Parathyroid adenoma (tissue), 2 donors: ENCODE measurements at regions not wholly inside any gene's neighbourhood (a gene's known extent, or its start where the extent isn't known, plus 50 kb on each side); places are given as distances from the start of the nearest gene placed in this dataset.

Experiments
- H2AFZ ChIP-seq: fragments of 300-600 bp; sonication (generic); one replicate; pipeline ENCODE4 v1.7.0; 2017; ENCODE audit warnings: antibody characterized with exemption, mild to moderate bottlenecking
- H3K27ac ChIP-seq: fragments of 300-600 bp; sonication (generic); one replicate; pipeline ENCODE4 v1.7.0; 2017
- H3K27me3 ChIP-seq: fragments of 300-600 bp; sonication (generic); one replicate; pipeline ENCODE4 v1.7.0; 2017; ENCODE audit warnings: low read length; ENCODE audit not compliant: control insufficient read depth, insufficient read depth
- H3K36me3 ChIP-seq: fragments of 300-600 bp; sonication (generic); one replicate; pipeline ENCODE4 v1.7.0; 2017; ENCODE audit warnings: low read length; ENCODE audit not compliant: control insufficient read depth, insufficient read depth
- H3K4me1 ChIP-seq: fragments of 300-600 bp; sonication (generic); one replicate; pipeline ENCODE4 v1.7.0; 2017; ENCODE audit warnings: control low read depth
- H3K4me2 ChIP-seq: fragments of 300-600 bp; sonication (generic); one replicate; pipeline ENCODE4 v1.7.0; 2017; ENCODE audit warnings: low read length
- H3K4me3 ChIP-seq: fragments of 300-600 bp; sonication (generic); one replicate; pipeline ENCODE4 v1.7.0; 2017; ENCODE audit warnings: low read depth, low read length
- H3K79me2 ChIP-seq: fragments of 300-600 bp; sonication (generic); one replicate; pipeline ENCODE4 v1.7.0; 2017; ENCODE audit warnings: control low read depth
- H3K9ac ChIP-seq: fragments of 300-600 bp; sonication (generic); one replicate; pipeline ENCODE4 v1.7.0; 2017; ENCODE audit warnings: mild to moderate bottlenecking
- H3K9me3 ChIP-seq: fragments of 300-600 bp; sonication (generic); one replicate; pipeline ENCODE4 v1.7.0; 2017; ENCODE audit warnings: low read length; ENCODE audit not compliant: control insufficient read depth
- CTCF ChIP-seq: fragments of 300-600 bp; sonication (generic); IDR thresholded peaks from one replicate; pipeline ENCODE4 v1.7.0; 2017; ENCODE audit warnings: antibody characterized with exemption, mild to moderate bottlenecking
- donor health status: primary hyperparathyroidism.

DNA sequence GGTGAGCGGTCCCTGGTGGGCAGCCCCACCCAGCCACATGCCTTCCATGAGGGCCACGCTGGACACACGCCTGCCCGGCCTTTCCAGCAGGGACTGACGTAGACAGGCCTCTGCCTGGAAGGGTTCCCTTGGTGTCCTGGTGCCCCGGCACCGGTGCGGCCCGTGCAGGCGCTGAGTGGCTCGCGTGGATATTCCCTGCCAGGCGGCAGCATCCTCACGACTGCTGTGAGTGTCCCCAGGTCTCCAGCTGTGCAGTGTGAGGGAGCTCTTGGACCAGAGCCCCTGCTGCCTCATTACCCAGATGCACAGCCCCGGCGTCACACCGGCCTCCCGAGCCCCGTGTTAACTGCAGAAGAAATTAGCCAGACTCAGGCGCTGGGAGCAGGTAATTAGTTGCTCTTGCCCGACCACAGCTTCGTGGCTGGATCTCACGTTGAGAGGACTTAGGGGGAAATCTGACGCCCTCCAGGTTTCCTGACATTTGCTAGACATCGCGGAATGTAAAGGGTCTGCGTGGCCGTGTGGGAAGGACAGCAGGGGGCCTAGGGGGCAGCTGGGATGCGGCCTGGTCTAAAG, 1196.3 kb downstream of the BRD1 start:
- Histone ChIP-seq H3K4me1 (no peaks in the 10 kb centered on the region), H3K9me3 (no peaks in the 10 kb centered on the region), H3K36me3 (no peaks in the 10 kb centered on the region), H2AFZ (no peak overlapping the region), H3K4me2 (no peak overlapping the region), H3K27ac (no peak overlapping the region), H3K9ac (no peak overlapping the region), H3K79me2 (no peaks in the 10 kb centered on the region), H3K4me3 (no peak overlapping the region), H3K27me3 (no peaks in the 10 kb centered on the region)
- TF ChIP-seq CTCF, result no peak

DNA sequence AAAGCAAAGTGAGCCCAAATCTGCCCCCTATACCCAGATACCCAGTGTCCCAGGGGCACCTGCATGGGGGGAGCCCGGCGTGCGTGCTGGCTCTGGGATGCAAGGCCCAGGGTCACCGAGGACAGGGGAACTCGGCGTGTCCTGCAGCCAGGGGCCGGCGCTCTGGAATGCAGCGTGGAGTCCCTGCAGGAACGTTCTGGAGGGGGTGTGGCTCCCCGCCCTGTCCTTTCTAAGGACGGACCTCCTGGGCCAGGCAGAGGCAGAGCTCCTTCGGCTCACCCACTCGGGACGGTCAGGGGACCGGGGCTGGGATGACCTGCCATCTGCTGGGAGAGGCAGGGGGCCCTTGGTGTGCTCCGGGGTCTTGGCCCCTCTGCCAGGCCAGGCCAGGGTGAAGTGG, 1196.8 kb downstream of the BRD1 start:
- Histone ChIP-seq H3K27ac (no peak overlapping the region), H3K27me3 (no peaks in the 10 kb centered on the region), H3K4me3 (no peak overlapping the region), H3K79me2 (no peaks in the 10 kb centered on the region), H3K4me1 (no peaks in the 10 kb centered on the region), H3K36me3 (no peaks in the 10 kb centered on the region), H3K9me3 (no peaks in the 10 kb centered on the region), H3K4me2 (no peak overlapping the region), H2AFZ (no peak overlapping the region), H3K9ac (no peak overlapping the region)
- TF ChIP-seq CTCF, result no peak

DNA sequence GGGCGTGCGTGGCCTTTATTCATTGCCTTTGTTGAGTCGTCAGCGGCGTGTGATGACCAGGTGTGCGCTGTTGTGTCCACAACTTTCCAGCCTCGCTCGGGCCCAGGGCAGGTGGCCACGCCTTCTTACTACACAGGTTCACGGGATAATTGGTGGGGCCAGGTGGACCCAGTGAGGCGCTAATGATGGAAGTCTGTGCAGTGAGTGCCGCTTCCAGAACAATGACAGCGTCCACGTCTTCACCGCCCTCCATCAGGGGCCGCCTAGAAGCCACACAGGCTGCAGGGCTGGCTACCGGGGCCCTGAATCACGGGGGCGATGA, 1197.3 kb downstream of the BRD1 start:
- TF ChIP-seq CTCF, result no peak
- H3K4me3 ChIP-seq, result no peak overlapping the region
- no peak overlapping the region for H2AFZ ChIP-seq
- no peak overlapping the region for H3K4me2 ChIP-seq
- no peak overlapping the region for H3K27ac ChIP-seq
- no peaks in the 10 kb centered on the region for H3K36me3 ChIP-seq
- no peaks in the 10 kb centered on the region for H3K79me2 ChIP-seq
- H3K9me3 ChIP-seq, result no peaks in the 10 kb centered on the region
- H3K9ac ChIP-seq, result no peak overlapping the region
- no peaks in the 10 kb centered on the region for H3K4me1 ChIP-seq
- no peaks in the 10 kb centered on the region for H3K27me3 ChIP-seq

- H3K27me3 ChIP-seq, result no peaks in the 10 kb centered on the region
- H3K79me2 ChIP-seq, result no peaks in the 10 kb centered on the region
- TF ChIP-seq CTCF, result no peak
- no peaks in the 10 kb centered on the region for H3K9me3 ChIP-seq
- no peaks in the 10 kb centered on the region for H3K36me3 ChIP-seq
- no peak overlapping the region for H3K4me3 ChIP-seq
- H3K4me2 ChIP-seq, result no peak overlapping the region
- H3K4me1 ChIP-seq, result no peaks in the 10 kb centered on the region
- no peak overlapping the region for H2AFZ ChIP-seq
- no peak overlapping the region for H3K9ac ChIP-seq
- no peak overlapping the region for H3K27ac ChIP-seq
Measured at GRCh38 chr22:48629631-48630432, 1197.8 kb downstream of the BRD1 start.
